IPS-NIHi7 (cell line): ENCODE measurements at regions not wholly inside any gene's neighbourhood (a gene's known extent, or its start where the extent isn't known, plus 50 kb on each side); places are given as distances from the start of the nearest gene placed in this dataset.

Experiments used
- DNase-seq: peaks from one replicate; pipeline ENCODE4 v3.0.0; 2012; ENCODE audit warnings: mixed read lengths; ENCODE audit errors: extremely low spot score

GRCh38 chr4:137310593-137311490 lies 221.5 kb downstream of the PCDH18 start:
- DNase-seq, result no peak

- DNase-seq, result no peak
These were observed 222.1 kb downstream of the PCDH18 start for GRCh38 chr4:137310166-137310565.

GRCh38 chr4:137309424-137309823 lies 222.9 kb downstream of the PCDH18 start:
- no peak for DNase-seq

- DNase-seq, result no peak
These were observed 224.5 kb downstream of the PCDH18 start for GRCh38 chr4:137307806-137308205.

- no peak for DNase-seq
These were observed 231.5 kb downstream of the PCDH18 start for GRCh38 chr4:137300776-137301175.

GRCh38 chr4:137299281-137299680 lies 233.0 kb downstream of the PCDH18 start:
- no peak for DNase-seq

GRCh38 chr4:137293281-137293680 lies 239.0 kb downstream of the PCDH18 start:
- DNase-seq, result no peak

GRCh38 chr4:137283737-137284136 lies 248.6 kb downstream of the PCDH18 start:
- peak; percentile 29 for DNase-seq

GRCh38 chr4:137278431-137278830 lies 253.9 kb downstream of the PCDH18 start:
- DNase-seq, result no peak

- DNase-seq, result no peak
These were observed 257.9 kb downstream of the PCDH18 start for GRCh38 chr4:137274404-137274803.

GRCh38 chr4:137267024-137267423 lies 265.3 kb downstream of the PCDH18 start:
- DNase-seq, result no peak

GRCh38 chr4:137266511-137266910 lies 265.8 kb downstream of the PCDH18 start:
- DNase-seq, result no peak

- no peak for DNase-seq
These were observed 269.1 kb downstream of the PCDH18 start for GRCh38 chr4:137263206-137263605.

- no peak for DNase-seq
These were observed 278.3 kb downstream of the PCDH18 start for GRCh38 chr4:137253949-137254348.

GRCh38 chr4:137249112-137249511 lies 283.2 kb downstream of the PCDH18 start:
- no peak for DNase-seq

- no peak for DNase-seq
These were observed 293.7 kb downstream of the PCDH18 start for GRCh38 chr4:137238456-137239162.

GRCh38 chr4:137226900-137227299 lies 305.4 kb downstream of the PCDH18 start:
- DNase-seq, result peak; percentile 11

GRCh38 chr4:137226221-137226620 lies 306.1 kb downstream of the PCDH18 start:
- no peak for DNase-seq

GRCh38 chr4:137213372-137214173 lies 318.7 kb downstream of the PCDH18 start:
- DNase-seq, result no peak

- DNase-seq, result no peak
These were observed 319.7 kb downstream of the PCDH18 start for GRCh38 chr4:137212601-137213000.

- no peak for DNase-seq
These were observed 323.1 kb downstream of the PCDH18 start for GRCh38 chr4:137209240-137209639.

GRCh38 chr4:137206781-137207180 lies 325.5 kb downstream of the PCDH18 start:
- no peak for DNase-seq
